ENCODE measurements at regions not wholly inside any gene's neighbourhood (a gene's known extent, or its start where the extent isn't known, plus 50 kb on each side); places are given as distances from the start of the nearest gene placed in this dataset.
A peak's percentile ranks its signal among the peaks of the same experiment; 100 is the strongest.

DNA sequence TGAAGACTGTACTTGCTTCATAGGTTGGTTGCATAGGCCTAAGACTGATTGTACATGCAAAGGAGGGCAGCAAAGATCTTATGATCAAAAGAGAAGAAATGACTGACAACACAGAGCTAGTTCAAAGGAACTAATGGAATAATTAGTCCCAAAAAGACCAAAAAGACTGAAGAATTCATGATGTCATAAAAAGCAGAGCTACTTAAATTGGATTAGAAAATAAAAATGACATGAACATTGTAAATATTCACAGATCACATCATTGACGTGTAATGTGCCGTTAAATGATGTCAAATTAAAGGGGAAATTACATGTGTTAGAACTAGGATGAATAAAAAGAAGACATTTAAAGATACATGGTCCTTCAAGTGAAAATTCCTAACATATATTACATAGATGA, 616.8 kb downstream of the NR4A2 start:
- no peaks in the 10 kb centered on the region for H3K27me3 ChIP-seq (ENCODE audit: control insufficient read depth in 2 of 2, insufficient read depth in 2 of 2, low read length in 2 of 2)
- 5% methylated on average over 2 of the region's 2 CpGs for WGBS (ENCODE audit: insufficient coverage, low coverage, missing lambda C conversion rate)
- H3K27ac ChIP-seq (ENCODE audit: extremely low read depth, low read depth, low read length), result no peak overlapping the region
- DNase-seq (ENCODE audit: extremely low read depth in 1 of 4, low spot score in 3 of 4), result no peak
- H3K9me1 ChIP-seq (ENCODE audit: control insufficient read depth, insufficient read depth, low read length), result no peaks in the 10 kb centered on the region
- no peak for ATAC-seq
- CTCF ChIA-PET (ENCODE audit: low intra/inter-chr PET ratio), result no interaction called here
- intact Hi-C loops (cut with micrococcal nuclease), result no loop called here
- H3K36me3 ChIP-seq (ENCODE audit: control insufficient read depth, insufficient read depth, low read length), result no peaks in the 10 kb centered on the region
- H2AFZ ChIP-seq (ENCODE audit: low read depth, low read length), result no peak overlapping the region
- POLR2A ChIA-PET, result interaction anchor here (0.5 kb wide), 1 partner anchor 795 kb away, joined by 4 read pairs; no protein-coding TSS in a partner anchor
- H3K9ac ChIP-seq (ENCODE audit: insufficient read depth in 1 of 2, low read depth in 2 of 2, low read length in 2 of 2), result no peak overlapping the region
- H4K20me1 ChIP-seq (replicated peaks; ENCODE audit: control insufficient read depth, insufficient read depth, low read length), result no peaks in the 10 kb centered on the region
- no peaks in the 10 kb centered on the region for H3K9me3 ChIP-seq (replicated peaks; ENCODE audit: control insufficient read depth, insufficient read depth, low read depth, low read length)
- H3K4me2 ChIP-seq (ENCODE audit: insufficient read depth, low read length), result no peak overlapping the region
- no TSS peak for BruUV-seq (replicated peaks)
- H3K79me2 ChIP-seq (ENCODE audit: control insufficient read depth, insufficient read depth, low read length), result no peaks in the 10 kb centered on the region
- FAIRE-seq, result no peak
- H3K4me1 ChIP-seq (replicated peaks in 1 of 2; ENCODE audit: control insufficient read depth in 2 of 2, insufficient read depth in 2 of 2, low read length in 2 of 2), result no peaks in the 10 kb centered on the region
- in situ Hi-C loops (cut with MboI), result no loop called here
- TF ChIP-seq ZNF589 (CRISPR knock-in tag; IDR thresholded peaks at IDR 0.05; ENCODE audit: low read depth), result no peak
- TF ChIP-seq SP2 (IDR thresholded peaks at IDR 0.05; ENCODE audit: extremely low read depth, low read depth, low read length, poor library complexity, severe bottlenecking), result no peak
- TF ChIP-seq HDAC1 (IDR thresholded peaks at IDR 0.05), result no peak
- H3K4me3 ChIP-seq, result no peak overlapping the region

- ChIA-PET POLR2A (no interaction called here), CTCF (ENCODE audit: low intra/inter-chr PET ratio) (no interaction called here)
- ATAC-seq (no peak), DNase-seq (ENCODE audit: extremely low read depth in 1 of 4, low spot score in 3 of 4) (no peak), FAIRE-seq (no peak)
- H3K9me3 ChIP-seq (replicated peaks; ENCODE audit: control insufficient read depth, insufficient read depth, low read depth, low read length), result no peaks in the 10 kb centered on the region
- WGBS (ENCODE audit: insufficient coverage, low coverage, missing lambda C conversion rate), result 8% methylated on average over 1 of the region's 1 CpG
- H3K4me3 ChIP-seq, result no peak overlapping the region
- TF ChIP-seq, protein P1, sequence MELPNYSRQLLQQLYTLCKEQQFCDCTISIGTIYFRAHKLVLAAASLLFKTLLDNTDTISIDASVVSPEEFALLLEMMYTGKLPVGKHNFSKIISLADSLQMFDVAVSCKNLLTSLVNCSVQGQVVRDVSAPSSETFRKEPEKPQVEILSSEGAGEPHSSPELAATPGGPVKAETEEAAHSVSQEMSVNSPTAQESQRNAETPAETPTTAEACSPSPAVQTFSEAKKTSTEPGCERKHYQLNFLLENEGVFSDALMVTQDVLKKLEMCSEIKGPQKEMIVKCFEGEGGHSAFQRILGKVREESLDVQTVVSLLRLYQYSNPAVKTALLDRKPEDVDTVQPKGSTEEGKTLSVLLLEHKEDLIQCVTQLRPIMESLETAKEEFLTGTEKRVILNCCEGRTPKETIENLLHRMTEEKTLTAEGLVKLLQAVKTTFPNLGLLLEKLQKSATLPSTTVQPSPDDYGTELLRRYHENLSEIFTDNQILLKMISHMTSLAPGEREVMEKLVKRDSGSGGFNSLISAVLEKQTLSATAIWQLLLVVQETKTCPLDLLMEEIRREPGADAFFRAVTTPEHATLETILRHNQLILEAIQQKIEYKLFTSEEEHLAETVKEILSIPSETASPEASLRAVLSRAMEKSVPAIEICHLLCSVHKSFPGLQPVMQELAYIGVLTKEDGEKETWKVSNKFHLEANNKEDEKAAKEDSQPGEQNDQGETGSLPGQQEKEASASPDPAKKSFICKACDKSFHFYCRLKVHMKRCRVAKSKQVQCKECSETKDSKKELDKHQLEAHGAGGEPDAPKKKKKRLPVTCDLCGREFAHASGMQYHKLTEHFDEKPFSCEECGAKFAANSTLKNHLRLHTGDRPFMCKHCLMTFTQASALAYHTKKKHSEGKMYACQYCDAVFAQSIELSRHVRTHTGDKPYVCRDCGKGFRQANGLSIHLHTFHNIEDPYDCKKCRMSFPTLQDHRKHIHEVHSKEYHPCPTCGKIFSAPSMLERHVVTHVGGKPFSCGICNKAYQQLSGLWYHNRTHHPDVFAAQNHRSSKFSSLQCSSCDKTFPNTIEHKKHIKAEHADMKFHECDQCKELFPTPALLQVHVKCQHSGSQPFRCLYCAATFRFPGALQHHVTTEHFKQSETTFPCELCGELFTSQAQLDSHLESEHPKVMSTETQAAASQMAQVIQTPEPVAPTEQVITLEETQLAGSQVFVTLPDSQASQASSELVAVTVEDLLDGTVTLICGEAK (IDR thresholded peaks at IDR 0.05), result no peak
- TF ChIP-seq, protein P1 (CRISPR knock-in tag; IDR thresholded peaks at IDR 0.05), result no peak
- TF ChIP-seq RCOR1 (IDR thresholded peaks at IDR 0.05; ENCODE audit: borderline replicate concordance in 1 of 2, low read depth in 2 of 2, low read length in 2 of 2), result no peak
- TF ChIP-seq NR2F6 (CRISPR knock-in tag; IDR thresholded peaks at IDR 0.05), result no peak
- TF ChIP-seq RAD21 (CRISPR knock-in tag; conservative IDR thresholded peaks at IDR 0.05 in 1 of 2, IDR thresholded peaks at IDR 0.05 in 1 of 2), result peak in 1 of 2 experiments; percentile 14; a peak in 1 of 4 replicates
- no peaks in the 10 kb centered on the region for H3K36me3 ChIP-seq (ENCODE audit: control insufficient read depth, insufficient read depth, low read length)
- H3K4me2 ChIP-seq (ENCODE audit: insufficient read depth, low read length), result no peak overlapping the region
- intact Hi-C loops (cut with micrococcal nuclease), result no loop called here
- H3K9ac ChIP-seq (ENCODE audit: insufficient read depth in 1 of 2, low read depth in 2 of 2, low read length in 2 of 2), result no peak overlapping the region
- H3K27ac ChIP-seq (ENCODE audit: extremely low read depth, low read depth, low read length), result no peak overlapping the region
- no peaks in the 10 kb centered on the region for H3K4me1 ChIP-seq (replicated peaks in 1 of 2; ENCODE audit: control insufficient read depth in 2 of 2, insufficient read depth in 2 of 2, low read length in 2 of 2)
- no peaks in the 10 kb centered on the region for H3K27me3 ChIP-seq (ENCODE audit: control insufficient read depth in 2 of 2, insufficient read depth in 2 of 2, low read length in 2 of 2)
- in situ Hi-C loops (cut with MboI), result no loop called here
- H3K9me1 ChIP-seq (ENCODE audit: control insufficient read depth, insufficient read depth, low read length), result no peaks in the 10 kb centered on the region
- H4K20me1 ChIP-seq (replicated peaks; ENCODE audit: control insufficient read depth, insufficient read depth, low read length), result no peaks in the 10 kb centered on the region
- BruUV-seq (replicated peaks), result no TSS peak
- H2AFZ ChIP-seq (ENCODE audit: low read depth, low read length), result no peak overlapping the region
- H3K79me2 ChIP-seq (ENCODE audit: control insufficient read depth, insufficient read depth, low read length), result no peaks in the 10 kb centered on the region
Observed at GRCh38 chr2:155714983-155715382, 617.5 kb downstream of the NR4A2 start.

Measured in K562 (cell line).